GM18861 (cell line): ENCODE measurements at regions not wholly inside any gene's neighbourhood (a gene's known extent, or its start where the extent isn't known, plus 50 kb on each side); places are given as distances from the start of the nearest gene placed in this dataset.

Source experiments
- ATAC-seq: cut with Tn5 transposase; IDR thresholded peaks from one replicate; pipeline ENCODE4 v1.9.1; 2021; ENCODE audit not compliant: unreplicated experiment

DNA sequence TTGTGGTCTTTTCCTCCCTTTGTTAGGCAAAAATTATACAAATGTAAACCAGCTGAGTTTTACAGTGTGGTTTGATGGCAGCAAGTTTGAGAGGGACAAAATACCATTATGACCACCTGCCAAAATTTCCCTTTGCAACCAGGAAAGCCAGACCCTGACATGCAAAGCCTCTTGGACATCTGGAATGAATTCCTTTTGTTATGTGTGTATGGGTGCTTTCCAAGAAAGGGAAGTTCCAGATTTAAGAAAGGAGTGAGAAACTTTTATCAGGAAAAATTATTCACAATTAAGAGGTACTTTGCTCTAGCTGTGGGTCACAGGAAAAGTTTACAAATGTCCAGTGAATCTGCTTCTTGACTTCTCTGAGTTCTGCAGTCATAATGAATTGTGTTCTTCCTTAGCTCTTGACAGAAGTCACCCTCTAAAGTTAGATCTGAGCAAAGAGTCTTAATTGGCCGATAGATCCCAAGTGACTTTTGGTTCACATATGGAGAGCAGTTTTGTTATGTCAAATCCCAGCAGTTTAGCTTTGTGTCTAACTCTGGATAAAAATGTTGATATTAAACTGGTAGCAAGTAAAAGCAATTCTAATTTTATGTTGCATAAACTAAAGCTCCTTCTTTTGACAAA lies 295.9 kb upstream of the ZNF608 start:
- no peak for ATAC-seq

DNA sequence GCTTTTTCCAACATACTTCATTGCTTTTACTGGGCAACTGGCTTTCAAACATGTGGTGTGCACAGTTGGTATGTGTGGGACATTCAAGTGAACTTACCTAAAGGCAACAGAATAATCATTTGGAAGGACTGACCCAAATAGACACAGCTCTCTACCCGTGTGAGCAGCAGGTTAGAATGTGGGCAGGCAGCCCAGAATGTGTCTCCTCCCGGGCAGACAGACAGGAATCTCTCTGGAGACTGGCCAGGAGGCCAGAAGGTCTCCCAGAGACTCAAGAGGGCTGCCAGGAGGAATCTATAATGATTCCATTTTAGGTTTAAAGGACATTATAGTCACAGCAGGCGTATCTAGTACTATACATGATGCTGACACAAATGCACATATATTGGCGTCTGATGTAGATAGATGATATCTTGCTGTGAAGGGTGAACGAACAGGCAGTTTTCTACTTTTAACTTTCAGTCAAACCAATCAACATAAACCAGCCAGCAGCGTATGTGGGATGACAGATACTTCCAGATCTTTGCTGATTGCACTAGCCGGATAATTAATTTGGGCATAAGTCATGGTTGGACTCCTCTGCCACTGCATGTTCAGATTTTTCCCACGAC lies 297.4 kb upstream of the ZNF608 start:
- ATAC-seq = no peak

DNA sequence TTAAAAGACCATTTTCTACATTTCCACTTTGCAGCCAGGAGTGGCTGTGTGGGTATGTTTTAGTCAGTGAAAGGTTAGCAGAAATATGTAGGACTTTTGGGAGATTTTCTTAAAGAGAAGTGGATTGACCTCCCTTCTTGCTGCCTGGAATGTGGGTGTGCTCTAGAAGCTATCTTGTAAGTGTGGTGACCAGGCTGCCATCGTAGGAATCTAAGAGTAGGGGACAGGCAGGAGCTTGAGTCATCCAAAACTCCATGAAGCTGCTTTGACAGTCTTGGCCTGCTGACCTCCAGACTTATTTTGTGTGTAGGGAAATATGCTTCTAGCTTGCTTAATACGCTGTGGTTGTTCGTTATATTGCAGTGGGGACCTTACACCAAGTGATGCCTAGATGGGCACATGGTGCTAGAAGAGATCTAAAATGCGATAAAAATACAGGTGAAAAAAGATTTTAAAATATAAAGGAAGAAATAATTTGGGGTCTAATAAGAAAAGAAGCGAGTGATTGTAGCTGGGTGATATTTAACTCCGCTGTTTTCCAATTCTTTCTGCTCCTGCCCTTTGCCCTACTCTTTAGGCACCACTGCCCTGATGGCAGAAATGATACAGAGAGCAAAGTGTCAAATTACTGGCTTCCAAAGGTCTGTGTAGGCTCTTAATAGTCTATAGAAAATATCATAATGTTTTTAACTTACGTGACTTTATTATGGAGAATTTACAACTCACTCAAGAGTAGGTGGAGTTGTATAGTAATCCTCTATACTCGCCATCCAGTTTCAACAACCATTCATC lies 298.2 kb upstream of the ZNF608 start:
- no peak for ATAC-seq

DNA sequence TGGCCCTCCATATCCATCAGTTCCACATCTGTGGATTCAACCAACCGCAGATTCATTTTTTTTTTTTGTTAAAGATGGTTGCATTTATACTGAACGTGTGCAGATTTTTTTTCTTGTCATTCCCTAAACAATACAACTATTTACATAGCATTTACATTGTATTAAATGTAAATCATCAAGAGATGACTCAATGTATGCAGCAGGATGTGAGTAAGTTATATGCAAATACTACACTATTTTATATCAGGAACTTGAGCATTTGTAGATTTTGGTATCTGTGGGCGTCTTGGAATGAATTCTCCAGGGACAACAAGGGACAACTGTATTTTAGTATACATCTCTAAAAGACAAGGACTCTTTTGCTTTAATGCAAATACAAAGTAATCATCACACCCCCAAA lies 299.2 kb upstream of the ZNF608 start:
- ATAC-seq = no peak

DNA sequence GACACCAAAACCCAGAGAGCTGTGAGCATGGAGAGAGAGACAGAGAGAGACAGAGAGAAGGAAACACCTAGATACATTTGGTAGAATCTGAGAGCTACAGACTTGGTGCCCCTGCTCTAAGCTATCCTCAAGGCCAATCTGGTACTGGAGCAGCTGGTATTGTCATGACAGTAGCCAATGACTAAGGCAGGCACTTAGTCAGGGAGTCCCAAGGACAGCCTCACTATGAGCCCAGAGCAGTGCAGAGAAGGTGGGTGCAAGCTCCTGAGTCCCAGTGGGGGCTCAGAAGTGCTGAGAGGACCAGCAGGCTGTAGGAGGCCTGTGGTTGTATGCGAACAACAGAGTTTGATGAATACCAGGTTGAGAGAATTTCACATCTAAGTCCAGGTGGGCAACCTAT lies 300.4 kb upstream of the ZNF608 start:
- ATAC-seq = no peak

DNA sequence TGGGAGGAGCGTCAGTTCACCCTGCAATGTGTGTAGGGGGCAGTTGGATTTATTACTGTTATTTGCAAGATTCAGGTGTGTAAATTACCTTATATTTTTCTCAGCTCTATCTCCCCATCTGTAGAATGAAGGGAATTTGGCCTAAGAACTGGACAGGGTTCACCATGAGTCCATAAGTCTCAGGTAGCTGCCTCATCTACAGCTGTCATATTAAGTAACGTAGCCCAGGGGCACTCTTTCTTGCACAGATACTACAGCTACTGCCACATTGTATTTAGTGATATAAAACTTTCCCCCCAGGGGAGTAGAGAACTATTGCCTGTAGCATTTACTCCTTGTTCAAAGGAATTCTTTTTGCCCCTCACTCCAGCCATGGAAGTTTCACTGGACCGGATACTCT lies 301.4 kb upstream of the ZNF608 start:
- no peak for ATAC-seq

DNA sequence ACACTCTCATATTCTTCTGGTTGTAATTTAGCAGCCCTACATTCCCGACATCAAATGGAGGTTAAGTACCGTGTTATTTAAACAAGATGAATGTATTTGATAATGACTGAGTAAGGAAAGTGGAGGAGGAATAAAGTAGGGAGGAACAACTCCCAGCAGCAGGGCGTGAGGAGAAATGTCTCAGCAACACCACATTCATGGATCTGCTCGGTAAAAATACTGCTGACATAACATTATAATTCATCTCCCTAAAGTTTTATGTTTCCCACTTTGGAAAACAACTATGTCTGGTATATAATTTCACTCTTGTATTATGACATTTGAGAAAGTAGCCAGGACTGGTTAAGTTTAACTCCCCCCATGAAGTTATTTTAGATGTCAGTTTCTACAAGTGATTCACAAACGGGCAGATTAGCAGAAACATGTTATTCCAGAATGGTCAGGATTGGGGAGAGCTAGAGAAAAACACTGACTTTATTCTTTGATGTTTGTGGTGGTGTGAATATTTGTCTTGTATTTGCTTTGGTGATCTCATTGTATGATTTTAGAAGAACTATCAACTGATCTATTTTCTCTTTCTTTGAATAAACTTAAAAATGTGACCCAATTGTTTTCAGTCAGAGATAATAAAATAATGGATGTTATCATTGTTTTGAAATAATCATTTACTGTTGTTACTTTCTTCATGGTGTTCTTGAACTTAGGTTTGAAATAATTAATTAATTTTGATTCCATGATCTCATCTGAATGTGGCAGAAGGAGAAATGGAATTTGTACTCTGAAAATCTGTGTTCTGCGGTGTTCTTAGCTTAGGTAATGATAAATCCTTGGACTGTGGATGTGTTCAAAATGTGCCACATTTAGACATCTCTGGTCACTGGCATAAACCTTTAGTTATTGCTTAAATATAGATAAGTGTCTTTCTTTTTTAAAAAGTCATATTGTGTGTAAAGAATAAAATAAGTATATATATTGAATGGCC lies 303.6 kb upstream of the ZNF608 start:
- no peak for ATAC-seq

DNA sequence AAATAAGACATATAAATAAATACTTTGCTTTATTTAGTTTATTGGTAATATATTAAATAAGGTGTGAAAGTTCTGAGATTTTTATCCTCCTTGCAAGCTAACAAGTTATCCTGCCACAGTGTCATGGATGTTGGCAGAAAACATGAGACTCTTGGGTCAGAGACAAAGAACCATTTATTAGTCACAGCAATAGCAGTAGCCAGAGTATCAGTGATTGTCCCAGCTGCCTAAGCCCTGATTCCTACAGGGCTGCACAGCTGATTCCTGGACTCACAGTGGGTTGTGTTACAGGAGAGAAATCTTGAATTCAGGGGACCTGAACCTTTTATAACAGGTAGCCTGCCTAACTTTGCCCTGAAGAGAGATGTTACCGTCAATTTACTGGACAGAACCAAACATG lies 304.5 kb upstream of the ZNF608 start:
- ATAC-seq = no peak

DNA sequence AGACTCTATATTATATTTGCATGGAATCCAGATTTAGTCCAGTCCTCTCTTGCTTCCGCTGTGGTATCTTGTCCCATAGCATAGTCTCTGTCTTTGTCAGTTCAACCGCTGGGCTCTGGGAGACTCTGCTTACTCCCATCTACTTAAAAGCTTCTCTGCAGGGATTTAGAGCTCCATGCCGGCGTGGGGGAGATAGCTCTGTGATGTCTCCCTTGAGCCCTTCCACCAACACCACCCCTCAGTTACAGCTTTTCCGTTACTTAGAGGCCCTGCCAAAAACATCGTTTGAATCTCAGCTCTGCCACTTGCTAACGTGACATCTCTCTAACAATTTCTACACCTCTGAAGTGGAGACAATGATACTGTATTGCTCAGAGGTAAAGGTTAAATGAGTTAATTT lies 306.1 kb upstream of the ZNF608 start:
- no peak for ATAC-seq

DNA sequence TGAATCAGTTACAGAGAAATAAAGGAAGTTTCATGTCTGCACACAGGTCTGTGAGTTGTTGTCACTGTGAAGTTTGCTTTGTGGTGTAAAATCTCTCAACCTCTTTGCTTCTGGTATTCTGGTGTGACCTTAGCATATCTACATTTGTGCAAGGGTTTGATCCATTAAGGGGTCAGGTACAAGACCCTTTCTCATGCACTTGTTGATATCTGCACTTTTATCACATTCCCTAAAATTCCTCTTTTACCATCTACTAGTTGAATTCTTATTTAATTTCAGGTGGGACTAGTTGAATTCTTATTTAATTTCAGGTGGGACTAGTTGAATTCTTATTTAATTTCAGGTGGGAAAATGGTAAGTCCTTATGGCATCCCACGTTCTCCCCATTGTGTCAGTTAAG lies 306.7 kb upstream of the ZNF608 start:
- ATAC-seq = no peak

DNA sequence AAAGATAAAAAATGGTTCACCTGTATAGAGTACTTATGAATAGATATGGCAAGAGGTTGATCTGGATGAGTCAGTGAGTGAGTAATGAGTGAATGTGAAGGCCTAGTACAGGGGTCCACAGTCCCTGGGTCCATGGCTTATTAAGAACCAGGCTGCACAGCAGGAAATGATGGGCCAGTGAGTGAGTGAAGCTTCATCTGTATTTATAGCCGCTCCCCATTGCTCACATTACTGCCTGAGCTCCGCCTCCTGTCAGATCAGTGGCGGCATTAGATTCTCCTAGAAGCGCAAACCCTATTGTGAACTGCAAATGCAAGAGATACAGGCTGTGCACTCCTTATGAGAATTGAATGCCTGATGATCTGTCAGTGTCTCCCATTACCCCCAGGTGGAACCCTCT lies 307.7 kb upstream of the ZNF608 start:
- ATAC-seq = no peak

DNA sequence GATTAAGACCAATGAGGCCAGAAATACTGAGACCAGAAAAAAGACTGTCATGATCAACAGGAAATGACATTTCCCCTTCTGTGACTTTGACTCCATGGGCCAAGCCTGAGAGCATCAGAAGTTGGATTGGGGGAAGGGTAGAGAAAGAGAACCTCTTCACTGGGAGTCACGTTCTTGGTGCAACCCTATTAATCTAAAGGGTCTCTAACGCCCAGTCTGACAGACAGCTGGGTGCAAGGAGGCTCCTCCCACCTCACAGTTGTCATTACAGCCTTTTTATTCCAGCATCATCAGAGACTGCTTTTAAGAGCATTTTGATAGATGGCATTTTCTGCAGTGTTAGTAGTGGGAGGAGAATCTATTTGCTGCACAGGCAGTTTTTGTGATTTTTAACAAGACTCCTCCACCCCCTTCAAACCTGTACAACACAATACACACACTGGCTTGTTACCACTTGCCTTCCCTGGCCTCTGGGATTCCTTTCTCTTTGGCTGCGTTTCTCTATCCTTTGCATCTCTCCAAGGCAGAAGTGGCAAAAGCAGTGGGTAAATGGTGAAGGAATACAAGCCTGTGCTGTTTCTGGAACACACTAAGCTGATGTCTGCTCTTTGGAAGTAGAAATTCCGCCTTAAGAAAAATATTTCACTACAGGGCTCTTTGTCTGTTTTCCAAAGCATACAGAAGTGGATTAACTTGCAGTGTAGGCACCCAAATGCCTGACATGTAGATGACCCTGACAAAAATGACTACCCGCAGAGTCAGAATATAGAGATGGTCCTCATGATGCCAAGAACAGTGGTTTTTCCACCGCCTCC lies 310.4 kb upstream of the ZNF608 start:
- no peak for ATAC-seq

DNA sequence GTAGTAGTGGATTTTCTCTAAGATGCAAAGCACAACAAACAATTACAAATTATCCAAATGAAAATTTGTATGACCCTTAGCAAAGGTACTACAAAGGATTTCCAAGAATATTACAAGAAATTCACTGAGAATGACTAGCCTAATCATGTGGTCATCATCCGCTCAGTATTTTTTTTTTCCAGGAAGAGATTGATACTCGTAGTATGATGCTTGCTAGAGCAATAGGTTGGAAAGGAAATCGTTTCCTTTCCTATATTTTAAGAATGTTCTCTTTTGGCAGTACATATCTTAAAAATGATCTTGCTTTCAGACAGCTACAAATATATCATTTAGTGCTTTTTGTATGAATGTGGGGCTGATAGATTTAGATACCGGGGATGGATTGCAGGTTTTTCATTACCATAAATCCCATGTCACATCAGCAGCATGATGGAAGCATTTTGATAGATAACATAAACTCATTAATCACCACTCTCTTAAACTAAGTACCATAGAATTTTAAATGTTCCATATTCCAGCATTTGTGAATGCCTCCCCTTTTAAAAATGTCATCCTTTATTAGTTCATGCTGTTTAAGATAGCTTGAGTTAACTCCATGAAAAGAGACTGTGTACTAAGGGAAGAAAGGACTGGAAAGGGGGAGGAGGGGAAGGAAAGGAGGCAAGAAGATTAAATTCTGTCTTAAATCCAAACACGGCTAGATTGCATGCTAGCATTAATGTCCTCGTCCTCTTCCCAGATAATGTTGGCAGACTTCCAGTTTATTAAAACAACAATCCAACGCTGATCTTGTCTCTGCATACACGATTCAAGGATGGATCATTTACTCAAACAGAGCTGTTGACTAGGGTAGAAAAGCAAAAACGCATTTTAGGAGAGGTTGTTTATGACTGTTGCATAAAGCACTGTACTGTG lies 311.7 kb upstream of the ZNF608 start:
- no peak for ATAC-seq

DNA sequence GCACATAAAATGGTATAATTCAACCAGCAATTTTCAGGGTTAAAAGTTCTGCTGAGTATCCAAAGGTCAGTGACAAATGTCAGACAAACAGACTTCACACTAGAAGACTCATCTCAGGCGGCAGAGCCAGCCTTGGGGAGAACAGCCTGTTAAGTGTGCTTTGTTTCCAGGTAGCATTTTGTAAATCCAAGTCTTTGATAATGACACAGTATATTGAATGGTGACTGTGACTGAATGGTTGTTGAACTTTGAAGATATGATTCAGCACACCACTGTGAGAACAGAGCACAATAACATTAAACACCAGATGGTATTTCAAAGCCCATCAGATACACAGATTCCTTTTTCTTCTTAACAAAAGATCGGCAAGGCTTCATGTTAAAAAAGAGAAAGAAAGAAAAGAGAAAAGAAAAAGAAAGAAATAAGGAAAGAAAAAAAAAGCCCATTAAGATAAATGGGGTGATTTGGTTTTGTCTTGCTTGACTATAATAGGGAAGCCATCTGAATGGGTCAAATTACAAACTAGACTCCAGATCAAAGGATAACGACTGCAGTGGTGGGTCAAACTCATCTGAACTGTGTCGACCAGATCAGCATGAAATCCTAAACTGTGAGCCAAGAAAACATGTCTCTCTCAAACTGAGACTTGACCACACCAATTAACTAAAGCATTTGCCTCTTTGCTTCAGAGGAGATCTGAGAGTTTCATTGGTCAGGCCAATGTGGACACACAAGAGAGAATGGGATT lies 313.0 kb upstream of the ZNF608 start:
- no peak for ATAC-seq

DNA sequence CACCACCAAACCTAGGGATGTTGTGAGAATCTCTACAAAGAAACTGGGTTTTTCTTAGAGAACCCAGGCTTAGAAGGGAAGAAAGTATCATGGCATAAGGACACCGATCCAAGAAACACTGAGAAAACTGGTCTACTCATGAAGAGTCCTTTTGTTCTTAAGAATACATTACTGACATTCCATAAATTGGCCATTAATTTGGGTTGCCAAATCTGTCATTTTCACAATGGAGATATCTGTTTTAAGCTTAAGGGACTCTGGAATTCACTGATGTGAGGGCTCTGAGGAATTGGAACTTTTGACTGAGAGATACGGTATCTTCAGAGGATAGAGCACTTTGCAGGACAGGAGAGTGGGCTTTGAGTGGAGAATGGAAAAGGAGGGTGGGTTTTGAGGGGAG lies 315.3 kb upstream of the ZNF608 start:
- no peak for ATAC-seq

DNA sequence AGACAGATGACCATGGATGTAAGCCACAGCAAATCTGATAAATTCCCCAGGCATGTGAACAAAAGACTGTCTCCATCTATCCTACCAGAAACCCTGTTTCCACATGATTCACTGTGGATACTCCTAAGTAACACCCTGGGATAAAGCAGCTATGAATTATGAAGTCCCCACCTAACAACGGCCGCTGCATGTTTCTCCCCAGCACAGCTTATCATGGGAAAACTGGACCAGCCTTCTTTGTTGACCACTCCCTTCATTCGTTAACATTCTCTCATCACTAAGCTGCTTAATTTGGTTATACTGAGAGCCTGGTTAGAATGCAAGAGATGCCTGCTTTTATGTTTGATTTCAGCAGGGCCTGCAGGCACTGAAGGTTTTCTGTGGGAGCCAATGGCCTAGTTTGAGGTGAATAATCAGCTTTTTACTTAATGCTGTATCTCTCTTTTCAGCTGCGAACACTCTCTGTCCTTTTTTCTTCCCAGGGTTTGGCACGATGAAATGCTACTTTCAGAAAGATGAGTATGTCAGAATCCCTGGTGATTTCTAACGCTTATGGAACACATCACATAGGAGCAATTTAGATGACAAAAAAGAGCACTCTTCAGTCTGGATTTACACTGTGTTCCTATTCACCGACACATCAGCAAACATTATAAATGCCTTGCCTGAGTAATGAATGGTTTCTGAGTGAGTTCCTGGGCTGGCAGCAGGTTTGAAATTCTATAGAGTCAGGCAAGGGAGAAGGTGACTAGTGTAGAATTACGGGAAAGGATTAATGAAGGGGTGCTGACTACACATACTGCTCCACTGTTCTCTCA lies 318.4 kb upstream of the ZNF608 start:
- no peak for ATAC-seq

DNA sequence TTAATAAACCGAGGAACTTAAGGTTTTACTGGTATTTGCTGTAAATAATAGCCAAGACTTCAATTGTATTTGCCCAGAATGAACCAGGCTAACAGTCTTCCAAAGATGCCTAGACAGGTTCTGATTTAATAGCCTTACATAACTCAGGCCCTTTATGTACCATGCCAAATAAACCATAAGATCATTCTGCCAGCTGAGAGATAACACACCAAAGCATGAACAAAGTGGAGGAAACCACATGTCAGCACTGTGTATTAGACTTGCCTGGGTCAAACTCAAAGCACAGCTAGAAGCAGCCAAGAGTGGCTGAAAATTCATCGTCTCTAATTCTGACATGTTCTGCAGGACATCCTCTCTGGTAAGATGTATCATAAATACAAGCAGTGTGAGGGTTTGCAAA lies 319.3 kb upstream of the ZNF608 start:
- no peak for ATAC-seq

DNA sequence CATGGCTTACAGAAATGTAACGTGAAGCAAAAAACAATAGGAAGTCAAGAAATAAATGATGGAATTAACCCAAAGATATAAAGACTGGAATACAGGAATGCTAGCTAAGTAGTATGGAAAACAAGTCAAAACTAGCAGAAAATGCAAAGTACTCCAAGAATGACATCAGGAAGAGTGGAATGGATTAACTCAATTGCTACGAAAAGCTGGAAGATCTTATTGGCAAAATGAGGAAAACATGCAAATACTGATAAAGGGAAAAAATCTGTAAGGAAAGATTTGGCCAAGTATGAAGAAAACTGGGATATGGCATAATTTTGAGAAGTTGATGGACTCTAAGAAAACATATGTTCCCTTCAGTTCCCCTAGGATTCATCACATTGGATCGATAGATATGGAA lies 324.5 kb upstream of the ZNF608 start:
- no peak for ATAC-seq
